OCI-LY1 (cell line): ENCODE measurements at regions not wholly inside any gene's neighbourhood (a gene's known extent, or its start where the extent isn't known, plus 50 kb on each side); places are given as distances from the start of the nearest gene placed in this dataset.

ENCODE experiments used
- H2AFZ ChIP-seq: fragments of 200-600 bp; sonication (generic), shearing (Covaris generic); 2 replicates; pipeline ENCODE4 v1.6.0; 2014; ENCODE audit warnings: antibody characterized with exemption, mild to moderate bottlenecking, low read length
- H3F3A ChIP-seq: fragments of 200-600 bp; sonication (generic), shearing (Covaris generic); 2 replicates; pipeline ENCODE4 v1.6.0; 2014; ENCODE audit warnings: mild to moderate bottlenecking, antibody characterized with exemption, low read length, moderate library complexity; ENCODE audit not compliant: insufficient read depth
- H3K27ac ChIP-seq: fragments of 200-600 bp; sonication (generic); 2 replicates; pipeline ENCODE4 v1.5.1; 2014; ENCODE audit warnings: low read length, mixed run types, mild to moderate bottlenecking, low read depth; ENCODE audit not compliant: poor library complexity, severe bottlenecking
- H3K27me3 ChIP-seq: fragments of 200-600 bp; sonication (generic); 2 replicates; pipeline ENCODE4 v1.6.0; 2014; ENCODE audit warnings: antibody characterized with exemption, mild to moderate bottlenecking, low read length, moderate library complexity; ENCODE audit not compliant: insufficient read depth
- H3K36me3 ChIP-seq: fragments of 200-600 bp; sonication (generic); 2 replicates; pipeline ENCODE4 v1.6.1; 2014; ENCODE audit warnings: mild to moderate bottlenecking, antibody characterized with exemption, low read length, moderate library complexity, mixed read lengths; ENCODE audit not compliant: insufficient read depth
- H3K4me1 ChIP-seq: fragments of 200-600 bp; sonication (generic); 2 replicates; pipeline ENCODE4 v1.5.1; 2014; ENCODE audit warnings: mild to moderate bottlenecking, low read length, moderate library complexity; ENCODE audit not compliant: insufficient read depth, severe bottlenecking
- H3K4me2 ChIP-seq: fragments of 200-600 bp; sonication (generic), shearing (Covaris generic); 2 replicates; pipeline ENCODE4 v1.6.1; 2014; ENCODE audit warnings: low read length
- H3K4me3 ChIP-seq: fragments of 200-600 bp; sonication (generic); 2 replicates; pipeline ENCODE4 v1.5.1; 2014; ENCODE audit warnings: low read length, low read depth, mild to moderate bottlenecking, mixed read lengths; ENCODE audit not compliant: poor library complexity, severe bottlenecking
- H3K79me2 ChIP-seq: fragments of 200-600 bp; shearing (Covaris generic); 2 replicates; pipeline ENCODE4 v1.6.1; 2016; ENCODE audit warnings: mixed run types, low read length, mixed read lengths; ENCODE audit not compliant: insufficient read depth
- H3K9ac ChIP-seq: fragments of 200-600 bp; sonication (generic), shearing (Covaris generic); 2 replicates; pipeline ENCODE4 v1.6.1; 2014; ENCODE audit warnings: mild to moderate bottlenecking, low read length, mixed read lengths
- H3K9me2 ChIP-seq: fragments of 200-600 bp; sonication (generic), shearing (Covaris generic); 2 replicates; pipeline ENCODE4 v1.6.1; 2014; ENCODE audit warnings: low read depth, mild to moderate bottlenecking, low read length, mixed read lengths
- H3K9me3 ChIP-seq: fragments of 200-600 bp; shearing (Covaris generic); 2 replicates; pipeline ENCODE4 v1.6.1; 2014; ENCODE audit warnings: low read length, mixed read lengths
- H4K20me1 ChIP-seq: fragments of 200-600 bp; sonication (generic), shearing (Covaris generic); 2 replicates; pipeline ENCODE4 v1.6.0; 2016; ENCODE audit warnings: mild to moderate bottlenecking, low read length; ENCODE audit not compliant: insufficient read depth
- CTCF ChIP-seq: fragments of 200-600 bp; sonication (generic), shearing (Covaris generic); IDR thresholded peaks from 2 replicates; pipeline ENCODE4 v1.5.1; 2017; ENCODE audit warnings: mild to moderate bottlenecking, antibody characterized with exemption, low read length, moderate library complexity, mixed read lengths
- EZH2 ChIP-seq: fragments of 200-600 bp; sonication (generic), shearing (Covaris generic); IDR thresholded peaks from 2 replicates; pipeline ENCODE4 v1.8.0; 2017; ENCODE audit warnings: borderline replicate concordance, mixed run types, mild to moderate bottlenecking, antibody characterized with exemption, low read length, moderate library complexity, mixed read lengths

DNA sequence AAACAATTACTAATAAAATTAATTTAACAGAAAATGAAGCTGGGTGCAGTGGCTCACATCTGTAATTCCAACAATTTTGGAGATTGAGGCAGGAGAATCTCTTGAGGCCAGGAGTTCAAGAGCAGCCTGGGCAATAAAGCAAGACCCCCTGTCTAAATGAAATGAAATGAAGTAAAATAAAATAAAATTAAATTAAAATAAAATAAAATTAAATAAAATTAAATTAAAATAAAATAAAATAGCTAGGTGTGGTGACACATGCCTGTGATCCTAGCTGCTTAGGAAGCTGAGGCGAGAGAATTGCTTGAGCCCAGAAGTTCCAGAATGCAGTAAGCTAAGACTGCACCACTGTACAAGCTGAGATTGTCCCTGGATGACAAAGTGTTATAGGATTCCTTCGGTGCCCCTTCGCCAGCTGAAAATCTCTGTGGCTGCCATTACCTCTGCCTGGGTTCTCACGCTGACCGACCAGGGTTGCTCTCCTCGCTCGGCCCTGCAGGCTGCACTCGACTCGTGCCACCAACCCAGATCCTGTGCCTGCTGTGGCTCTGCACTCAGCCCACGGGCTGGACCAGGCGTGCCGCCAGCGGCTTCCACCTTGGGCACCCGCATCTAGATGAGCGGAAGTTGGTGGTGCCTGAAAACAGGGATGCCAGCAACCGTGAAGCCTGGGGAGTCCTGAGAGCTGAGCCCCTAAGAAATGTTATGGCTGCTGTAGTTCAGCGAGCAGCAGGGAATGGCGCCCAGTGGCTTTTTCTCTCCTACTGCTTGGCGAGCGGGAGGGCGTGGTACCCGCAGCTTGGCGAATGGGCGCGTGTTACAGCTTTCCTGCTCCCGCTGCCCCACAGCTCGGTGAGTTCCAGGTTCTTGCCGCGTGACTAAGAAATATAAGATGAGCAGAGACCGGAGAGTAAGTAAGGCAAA, 539.2 kb upstream of the PCDH9 start:
- H3K9me3 ChIP-seq: no peaks in the 10 kb centered on the region
- H3F3A ChIP-seq: no peaks in the 10 kb centered on the region
- H3K27me3 ChIP-seq: no peaks in the 10 kb centered on the region
- H3K4me1 ChIP-seq: no peaks in the 10 kb centered on the region
- H3K79me2 ChIP-seq: no peaks in the 10 kb centered on the region
- H3K36me3 ChIP-seq: no peaks in the 10 kb centered on the region
- H3K4me2 ChIP-seq: no peak overlapping the region
- no peak overlapping the region for H3K27ac ChIP-seq
- H3K4me3 ChIP-seq: no peak overlapping the region
- TF ChIP-seq CTCF (no peak), EZH2 (no peak)
- H4K20me1 ChIP-seq: no peaks in the 10 kb centered on the region
- H3K9me2 ChIP-seq: no peaks in the 10 kb centered on the region
- H2AFZ ChIP-seq: no peak overlapping the region
- no peak overlapping the region for H3K9ac ChIP-seq

DNA sequence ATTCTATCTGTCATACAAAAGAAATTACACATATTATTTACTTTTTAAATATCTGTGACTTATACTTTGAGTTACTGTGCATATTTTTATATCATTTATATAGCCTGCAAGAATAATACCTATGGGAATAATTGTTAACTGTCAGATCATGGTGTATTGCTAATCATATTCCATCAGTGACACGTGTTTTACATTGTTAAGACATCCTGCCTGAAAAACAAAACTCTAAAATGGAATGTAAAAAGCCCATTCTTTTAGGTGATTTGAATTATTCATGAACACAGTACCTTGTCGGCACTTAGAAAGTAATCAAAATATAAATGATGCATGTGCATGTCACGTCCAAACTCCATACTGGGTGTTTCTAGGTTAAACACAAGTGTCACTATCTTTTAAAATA, 533.8 kb upstream of the PCDH9 start:
- Histone ChIP-seq H3K4me2 (no peak overlapping the region), H3F3A (no peaks in the 10 kb centered on the region; the same call in 1 of the 2 replicates), H4K20me1 (no peaks in the 10 kb centered on the region), H3K9me2 (no peaks in the 10 kb centered on the region), H2AFZ (no peak overlapping the region), H3K36me3 (no peaks in the 10 kb centered on the region), H3K4me1 (no peaks in the 10 kb centered on the region), H3K27me3 (no peaks in the 10 kb centered on the region), H3K9ac (no peak overlapping the region), H3K9me3 (no peaks in the 10 kb centered on the region), H3K27ac (no peak overlapping the region), H3K4me3 (no peak overlapping the region), H3K79me2 (no peaks in the 10 kb centered on the region)
- TF ChIP-seq EZH2 (no peak), CTCF (no peak)

GRCh38 chr13:67763384-67763783, 533.2 kb upstream of the PCDH9 start:
- TF ChIP-seq CTCF (no peak), EZH2 (no peak)
- Histone ChIP-seq H3K79me2 (no peaks in the 10 kb centered on the region), H3F3A (no peaks in the 10 kb centered on the region; the same call in 1 of the 2 replicates), H3K27me3 (no peaks in the 10 kb centered on the region), H3K4me2 (no peak overlapping the region), H2AFZ (no peak overlapping the region), H3K9me3 (no peaks in the 10 kb centered on the region), H3K4me3 (no peak overlapping the region), H3K27ac (no peak overlapping the region), H3K36me3 (no peaks in the 10 kb centered on the region), H4K20me1 (no peaks in the 10 kb centered on the region), H3K9me2 (no peaks in the 10 kb centered on the region; the same call in 1 of the 2 replicates), H3K4me1 (no peaks in the 10 kb centered on the region), H3K9ac (no peak overlapping the region)
